GM12878 (cell line): ENCODE measurements at regions not wholly inside any gene's neighbourhood (a gene's known extent, or its start where the extent isn't known, plus 50 kb on each side); places are given as distances from the start of the nearest gene placed in this dataset.

Source experiments
- CEBPZ ChIP-seq: fragments of 150-350 bp; IDR thresholded peaks from 2 replicates; pipeline ENCODE4 v1.6.1; 2016; ENCODE audit warnings: low read depth, low read length
- EP300 ChIP-seq, 2 experiments: fragments of 150-350 bp in 1 of 2; IDR thresholded peaks; 2 replicates each; pipeline ENCODE4 v1.6.1; 2011 to 2012; ENCODE audit warnings: low read depth in 2 of 2, low read length in 2 of 2, borderline replicate concordance in 1 of 2, improper control_type of control experiment in 1 of 2, inconsistent platforms in 1 of 2; ENCODE audit not compliant: control insufficient read depth in 1 of 2
- HSF1 ChIP-seq: fragments of 150-350 bp; IDR thresholded peaks from 2 replicates; pipeline ENCODE4 v1.6.1; 2014; ENCODE audit warnings: mild to moderate bottlenecking, low read depth, low read length
- RAD21 ChIP-seq: IDR thresholded peaks from 2 replicates; pipeline ENCODE4 v1.6.1; 2011; ENCODE audit warnings: mild to moderate bottlenecking, low read depth, low read length, moderate library complexity; ENCODE audit not compliant: insufficient read depth
- USF2 ChIP-seq: IDR thresholded peaks from 2 replicates; pipeline ENCODE4 v1.6.1; 2011; ENCODE audit warnings: low read depth, low read length, improper control_type of control experiment, borderline replicate concordance
- ZBTB4 ChIP-seq: fragments of 450-650 bp; formaldehyde crosslinking; IDR thresholded peaks from 2 replicates; pipeline ENCODE4 v1.4.0; 2022; ENCODE audit warnings: mild to moderate bottlenecking, moderate library complexity

GRCh38 chr9:87212605-87213021, 265.3 kb upstream of the GAS1 start (continued):
- TF ChIP-seq CEBPZ: no peak
- no peak for TF ChIP-seq HSF1
- no peak for TF ChIP-seq RAD21
- TF ChIP-seq EP300 (IDR thresholded peaks at IDR 0.05; ENCODE audit: borderline replicate concordance in 1 of 2, control insufficient read depth in 1 of 2, low read depth in 2 of 2, low read length in 2 of 2): no peak
- no peak for TF ChIP-seq USF2
- TF ChIP-seq ZBTB4 (CRISPR knock-in tag): no peak
